K562 (cell line): ENCODE measurements at regions not wholly inside any gene's neighbourhood (a gene's known extent, or its start where the extent isn't known, plus 50 kb on each side); places are given as distances from the start of the nearest gene placed in this dataset.

Source experiments
- ATAC-seq: fragments of 200-7000 bp; cut with Tn5 transposase; 3 replicates; pipeline ENCODE4 v1.9.1; 2020; ENCODE audit warnings: moderate library complexity
- BruUV-seq: library from RNA; stranded (reverse); fragments of 400-500 nt; replicated peaks from 2 replicates; lab custom pipeline; 2021; lab: Mats Ljungman, UMichigan
- CTCF ChIA-PET: fragments of 300-600 bp; formaldehyde crosslinking; extraction: SDS; loops from one replicate; lab custom pipeline; 2021; ENCODE audit warnings: low intra/inter-chr PET ratio; lab: Yijun Ruan, JAX
- POLR2A ChIA-PET: fragments of 300-600, 350-650 bp; sonication (Branson Sonifier 250); formaldehyde crosslinking; extraction: SDS; loops from one replicate; lab custom pipeline; 2021; ENCODE audit warnings: antibody characterized with exemption, inconsistent platforms; lab: Yijun Ruan, JAX
- DNase-seq, 4 experiments: peaks; one replicate each; pipeline versions ENCODE4 v3.0.0 to v3.0.0-alpha.2; 2011 to 2018; ENCODE audit warnings: low spot score in 3 of 4, mixed read lengths in 3 of 4; ENCODE audit errors: extremely low read depth in 1 of 4
- FAIRE-seq: peaks from 2 replicates; lab custom pipeline; 2011; peaks lifted over from hg19 to GRCh38; lab: Jason Lieb, UNC
- H2AFZ ChIP-seq: 2 replicates; pipeline ENCODE4 v1.6.0; 2011; ENCODE audit warnings: low read depth, low read length, control low read depth, inconsistent platforms
- H3K27ac ChIP-seq: fragments of 200-600 bp; 3 replicates; pipeline ENCODE4 v1.8.0; 2011; ENCODE audit warnings: low read depth, mild to moderate bottlenecking, control low read depth, inconsistent platforms, low read length, moderate library complexity, mixed read lengths; ENCODE audit errors: extremely low read depth
- H3K27me3 ChIP-seq, 2 experiments: fragments of 300-600 bp in 1 of 2; 2 replicates in 1 of 2; 3 replicates in 1 of 2; pipeline versions ENCODE4 v1.6.0 to v1.8.0; 2011; ENCODE audit warnings: inconsistent platforms in 2 of 2, low read length in 2 of 2, mild to moderate bottlenecking in 1 of 2, mixed read lengths in 1 of 2, moderate library complexity in 1 of 2; ENCODE audit not compliant: control insufficient read depth in 2 of 2, insufficient read depth in 2 of 2
- H3K36me3 ChIP-seq: fragments of 300-600 bp; 3 replicates; pipeline ENCODE4 v1.8.0; 2011; ENCODE audit warnings: mild to moderate bottlenecking, low read length, inconsistent platforms; ENCODE audit not compliant: control insufficient read depth, insufficient read depth
- H3K4me1 ChIP-seq, 2 experiments: fragments of 200-600 bp in 1 of 2; replicated peaks in 1 of 2; 2 replicates in 1 of 2; 3 replicates in 1 of 2; pipeline versions ENCODE4 v1.5.1 to v1.8.0; 2011; ENCODE audit warnings: inconsistent platforms in 2 of 2, low read length in 2 of 2, mild to moderate bottlenecking in 1 of 2, mixed read lengths in 1 of 2, moderate library complexity in 1 of 2; ENCODE audit not compliant: control insufficient read depth in 2 of 2, insufficient read depth in 2 of 2
- H3K4me2 ChIP-seq: 2 replicates; pipeline ENCODE4 v1.6.1; 2011; ENCODE audit warnings: low read length, control low read depth, inconsistent platforms, mixed read lengths; ENCODE audit not compliant: insufficient read depth
- H3K4me3 ChIP-seq: fragments of 200-600 bp; sonication (generic), shearing (Covaris generic); 2 replicates; pipeline ENCODE4 v1.5.1; 2016; ENCODE audit warnings: control low read depth, inconsistent platforms
- H3K79me2 ChIP-seq: fragments of 200-600 bp; 3 replicates; pipeline ENCODE4 v1.8.0; 2011; ENCODE audit warnings: low read length, inconsistent platforms; ENCODE audit not compliant: control insufficient read depth, insufficient read depth
- H3K9ac ChIP-seq, 2 experiments: 2 replicates each; pipeline versions ENCODE4 v1.6.0 to v1.6.1; 2011; ENCODE audit warnings: low read depth in 2 of 2, low read length in 2 of 2, control low read depth in 1 of 2, inconsistent platforms in 1 of 2, mild to moderate bottlenecking in 1 of 2, mixed read lengths in 1 of 2; ENCODE audit not compliant: insufficient read depth in 1 of 2
- H3K9me1 ChIP-seq: one replicate; pipeline ENCODE4 v1.6.0; 2011; ENCODE audit warnings: inconsistent platforms, mild to moderate bottlenecking, low read length, moderate library complexity; ENCODE audit not compliant: control insufficient read depth, insufficient read depth
- H3K9me3 ChIP-seq: replicated peaks from 2 replicates; pipeline ENCODE4 v1.5.1; 2011; ENCODE audit warnings: low read depth, low read length, inconsistent platforms; ENCODE audit not compliant: control insufficient read depth, insufficient read depth
- H4K20me1 ChIP-seq: replicated peaks from 2 replicates; pipeline ENCODE4 v1.6.1; 2011; ENCODE audit warnings: low read length, inconsistent platforms, mixed read lengths; ENCODE audit not compliant: control insufficient read depth, insufficient read depth
- ATF7 ChIP-seq: fragments of 450-650 bp; IDR thresholded peaks from 2 replicates; pipeline ENCODE4 v1.7.1; 2014; ENCODE audit warnings: mild to moderate bottlenecking, moderate library complexity
- KDM1A ChIP-seq, 2 experiments: fragments of 450-650 bp; IDR thresholded peaks; 2 replicates each; pipeline ENCODE4 v1.6.1; 2016; ENCODE audit warnings: mild to moderate bottlenecking in 2 of 2
- PRDM10 ChIP-seq: fragments of 450-650 bp; IDR thresholded peaks from 2 replicates; pipeline ENCODE4 v1.6.1; 2018; ENCODE audit not compliant: partially characterized antibody
- PRMT5 ChIP-seq: sonication (generic); formaldehyde crosslinking; IDR thresholded peaks from 2 replicates; pipeline ENCODE4 v1.5.0; 2020; ENCODE audit warnings: missing genetic modification reagents
- WGBS: fragments of 100-300 bp; shearing (Covaris generic); methylation state at CpG from one replicate; pipeline ENCODE4 v1.1.6; 2016; ENCODE audit warnings: low coverage, mixed read lengths; ENCODE audit not compliant: insufficient coverage; ENCODE audit errors: missing lambda C conversion rate; 5-methylcytosine and 5-hydroxymethylcytosine counted together
- in situ Hi-C: fragments of 300-500 bp; cut with MboI; formaldehyde crosslinking; loops from 4 replicates; pipeline ENCODE4 v1.15.0; 2018; ENCODE audit warnings: inconsistent platforms, mixed read lengths
- intact Hi-C: fragments of 100-400 bp; cut with micrococcal nuclease; formaldehyde crosslinking; loops from 2 replicates; pipeline ENCODE4 v1.14.2; 2022

DNA sequence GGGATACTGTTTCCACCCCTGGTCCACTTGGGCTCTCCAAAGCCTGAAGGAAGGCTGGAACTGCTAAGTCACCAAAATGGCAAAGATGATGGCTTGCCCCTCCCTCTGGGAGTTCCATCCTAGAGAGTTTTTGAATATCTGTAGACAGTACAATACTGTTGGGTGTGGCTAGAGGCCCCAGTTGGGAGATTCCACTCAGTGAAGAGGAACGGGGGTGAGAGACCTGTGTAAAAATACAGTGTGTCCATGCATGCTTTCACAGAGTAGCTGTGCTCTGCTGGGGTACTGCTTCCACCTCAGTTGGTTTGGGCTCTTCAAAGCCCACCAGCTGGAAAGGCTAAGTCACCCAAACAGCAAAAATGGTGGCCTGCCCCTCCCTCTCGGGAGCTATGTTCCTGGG, 109.8 kb upstream of the APOOL start:
- CTCF ChIA-PET, result no interaction called here
- in situ Hi-C loops, result no loop called here
- intact Hi-C loops, result no loop called here
- Histone ChIP-seq H3K4me1 (no peaks in the 10 kb centered on the region), H3K9ac (no peak overlapping the region), H4K20me1 (no peaks in the 10 kb centered on the region), H3K36me3 (no peaks in the 10 kb centered on the region), H3K27ac (no peak overlapping the region), H3K4me3 (no peak overlapping the region), H2AFZ (no peak overlapping the region; the same call in 1 of the 2 replicates), H3K4me2 (no peak overlapping the region), H3K9me1 (no peaks in the 10 kb centered on the region), H3K27me3 (no peaks in the 10 kb centered on the region), H3K9me3 (no peaks in the 10 kb centered on the region), H3K79me2 (no peaks in the 10 kb centered on the region)
- TF ChIP-seq PRMT5 (CRISPR knock-in tag) (no peak), ATF7 (peak; percentile 48; the same call in 1 of the 2 replicates), PRDM10 (peak; percentile 94), KDM1A (IDR thresholded peaks at IDR 0.05) (no peak)
- BruUV-seq, result no TSS peak
- no CpG with 5 or more reads among the region's 2 CpGs for WGBS
- DNase-seq (peak in 1 of 4 experiments; percentile 20), FAIRE-seq (no peak), ATAC-seq (peak; percentile 62)
- POLR2A ChIA-PET, result no interaction called here
